ENCODE measurements at regions not wholly inside any gene's neighbourhood (a gene's known extent, or its start where the extent isn't known, plus 50 kb on each side); places are given as distances from the start of the nearest gene placed in this dataset.

GRCh38 chr3:178107804-178108203, 428.4 kb upstream of the KCNMB2 start (continued):
- TF ChIP-seq, protein P1, sequence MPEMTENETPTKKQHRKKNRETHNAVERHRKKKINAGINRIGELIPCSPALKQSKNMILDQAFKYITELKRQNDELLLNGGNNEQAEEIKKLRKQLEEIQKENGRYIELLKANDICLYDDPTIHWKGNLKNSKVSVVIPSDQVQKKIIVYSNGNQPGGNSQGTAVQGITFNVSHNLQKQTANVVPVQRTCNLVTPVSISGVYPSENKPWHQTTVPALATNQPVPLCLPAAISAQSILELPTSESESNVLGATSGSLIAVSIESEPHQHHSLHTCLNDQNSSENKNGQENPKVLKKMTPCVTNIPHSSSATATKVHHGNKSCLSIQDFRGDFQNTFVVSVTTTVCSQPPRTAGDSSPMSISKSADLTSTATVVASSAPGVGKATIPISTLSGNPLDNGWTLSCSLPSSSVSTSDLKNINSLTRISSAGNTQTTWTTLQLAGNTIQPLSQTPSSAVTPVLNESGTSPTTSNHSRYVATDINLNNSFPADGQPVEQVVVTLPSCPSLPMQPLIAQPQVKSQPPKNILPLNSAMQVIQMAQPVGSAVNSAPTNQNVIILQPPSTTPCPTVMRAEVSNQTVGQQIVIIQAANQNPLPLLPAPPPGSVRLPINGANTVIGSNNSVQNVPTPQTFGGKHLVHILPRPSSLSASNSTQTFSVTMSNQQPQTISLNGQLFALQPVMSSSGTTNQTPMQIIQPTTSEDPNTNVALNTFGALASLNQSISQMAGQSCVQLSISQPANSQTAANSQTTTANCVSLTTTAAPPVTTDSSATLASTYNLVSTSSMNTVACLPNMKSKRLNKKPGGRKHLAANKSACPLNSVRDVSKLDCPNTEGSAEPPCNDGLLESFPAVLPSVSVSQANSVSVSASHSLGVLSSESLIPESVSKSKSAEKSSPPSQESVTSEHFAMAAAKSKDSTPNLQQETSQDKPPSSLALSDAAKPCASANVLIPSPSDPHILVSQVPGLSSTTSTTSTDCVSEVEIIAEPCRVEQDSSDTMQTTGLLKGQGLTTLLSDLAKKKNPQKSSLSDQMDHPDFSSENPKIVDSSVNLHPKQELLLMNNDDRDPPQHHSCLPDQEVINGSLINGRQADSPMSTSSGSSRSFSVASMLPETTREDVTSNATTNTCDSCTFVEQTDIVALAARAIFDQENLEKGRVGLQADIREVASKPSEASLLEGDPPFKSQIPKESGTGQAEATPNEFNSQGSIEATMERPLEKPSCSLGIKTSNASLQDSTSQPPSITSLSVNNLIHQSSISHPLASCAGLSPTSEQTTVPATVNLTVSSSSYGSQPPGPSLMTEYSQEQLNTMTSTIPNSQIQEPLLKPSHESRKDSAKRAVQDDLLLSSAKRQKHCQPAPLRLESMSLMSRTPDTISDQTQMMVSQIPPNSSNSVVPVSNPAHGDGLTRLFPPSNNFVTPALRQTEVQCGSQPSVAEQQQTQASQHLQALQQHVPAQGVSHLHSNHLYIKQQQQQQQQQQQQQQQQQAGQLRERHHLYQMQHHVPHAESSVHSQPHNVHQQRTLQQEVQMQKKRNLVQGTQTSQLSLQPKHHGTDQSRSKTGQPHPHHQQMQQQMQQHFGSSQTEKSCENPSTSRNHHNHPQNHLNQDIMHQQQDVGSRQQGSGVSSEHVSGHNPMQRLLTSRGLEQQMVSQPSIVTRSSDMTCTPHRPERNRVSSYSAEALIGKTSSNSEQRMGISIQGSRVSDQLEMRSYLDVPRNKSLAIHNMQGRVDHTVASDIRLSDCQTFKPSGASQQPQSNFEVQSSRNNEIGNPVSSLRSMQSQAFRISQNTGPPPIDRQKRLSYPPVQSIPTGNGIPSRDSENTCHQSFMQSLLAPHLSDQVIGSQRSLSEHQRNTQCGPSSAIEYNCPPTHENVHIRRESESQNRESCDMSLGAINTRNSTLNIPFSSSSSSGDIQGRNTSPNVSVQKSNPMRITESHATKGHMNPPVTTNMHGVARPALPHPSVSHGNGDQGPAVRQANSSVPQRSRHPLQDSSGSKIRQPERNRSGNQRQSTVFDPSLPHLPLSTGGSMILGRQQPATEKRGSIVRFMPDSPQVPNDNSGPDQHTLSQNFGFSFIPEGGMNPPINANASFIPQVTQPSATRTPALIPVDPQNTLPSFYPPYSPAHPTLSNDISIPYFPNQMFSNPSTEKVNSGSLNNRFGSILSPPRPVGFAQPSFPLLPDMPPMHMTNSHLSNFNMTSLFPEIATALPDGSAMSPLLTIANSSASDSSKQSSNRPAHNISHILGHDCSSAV (CRISPR knock-in tag; IDR thresholded peaks at IDR 0.05; ENCODE audit: borderline replicate concordance): no peak
- TF ChIP-seq GATA4 (IDR thresholded peaks at IDR 0.05; ENCODE audit: borderline replicate concordance, low read depth) (no peak), ZNF703 (CRISPR knock-in tag; IDR thresholded peaks at IDR 0.05; ENCODE audit: borderline replicate concordance) (no peak), GTF2F1 (IDR thresholded peaks at IDR 0.05; ENCODE audit: low read length) (no peak), TOE1 (CRISPR knock-in tag; IDR thresholded peaks at IDR 0.05) (no peak), MED13 (CRISPR knock-in tag; IDR thresholded peaks at IDR 0.05) (no peak), KMT2B (CRISPR knock-in tag; IDR thresholded peaks at IDR 0.05) (no peak)
- TF ChIP-seq, protein P2, sequence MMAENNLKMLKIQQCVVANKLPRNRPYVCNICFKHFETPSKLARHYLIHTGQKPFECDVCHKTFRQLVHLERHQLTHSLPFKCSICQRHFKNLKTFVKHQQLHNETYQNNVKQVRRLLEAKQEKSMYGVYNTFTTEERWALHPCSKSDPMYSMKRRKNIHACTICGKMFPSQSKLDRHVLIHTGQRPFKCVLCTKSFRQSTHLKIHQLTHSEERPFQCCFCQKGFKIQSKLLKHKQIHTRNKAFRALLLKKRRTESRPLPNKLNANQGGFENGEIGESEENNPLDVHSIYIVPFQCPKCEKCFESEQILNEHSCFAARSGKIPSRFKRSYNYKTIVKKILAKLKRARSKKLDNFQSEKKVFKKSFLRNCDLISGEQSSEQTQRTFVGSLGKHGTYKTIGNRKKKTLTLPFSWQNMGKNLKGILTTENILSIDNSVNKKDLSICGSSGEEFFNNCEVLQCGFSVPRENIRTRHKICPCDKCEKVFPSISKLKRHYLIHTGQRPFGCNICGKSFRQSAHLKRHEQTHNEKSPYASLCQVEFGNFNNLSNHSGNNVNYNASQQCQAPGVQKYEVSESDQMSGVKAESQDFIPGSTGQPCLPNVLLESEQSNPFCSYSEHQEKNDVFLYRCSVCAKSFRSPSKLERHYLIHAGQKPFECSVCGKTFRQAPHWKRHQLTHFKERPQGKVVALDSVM (CRISPR knock-in tag; IDR thresholded peaks at IDR 0.05): no peak
